Loucy (cell line): ENCODE measurements at regions not wholly inside any gene's neighbourhood (a gene's known extent, or its start where the extent isn't known, plus 50 kb on each side); places are given as distances from the start of the nearest gene placed in this dataset.
"Not testable (repeated sequence)": the region's sequence is repeated elsewhere in the genome, so short reads cannot be mapped to it uniquely, and the experiment has no call there.

Source experiments
- H2AFZ ChIP-seq: fragments of 200-600 bp; sonication (generic); 2 replicates; pipeline ENCODE4 v1.6.0; 2016; ENCODE audit warnings: antibody characterized with exemption, mild to moderate bottlenecking, low read length, moderate library complexity
- H3F3A ChIP-seq: fragments of 200-600 bp; 2 replicates; pipeline ENCODE4 v1.6.0; 2016; ENCODE audit warnings: antibody characterized with exemption, low read depth, mild to moderate bottlenecking
- H3K27me3 ChIP-seq: fragments of 200-600 bp; sonication (generic); 2 replicates; pipeline ENCODE4 v1.6.1; 2014; ENCODE audit warnings: low read length, mild to moderate bottlenecking; ENCODE audit not compliant: insufficient read depth, poor library complexity, severe bottlenecking
- H3K36me3 ChIP-seq: fragments of 200-600 bp; sonication (generic); 2 replicates; pipeline ENCODE4 v1.6.1; 2016; ENCODE audit warnings: low read length; ENCODE audit not compliant: insufficient read depth
- H3K4me1 ChIP-seq: fragments of 200-600 bp; sonication (generic); 2 replicates; pipeline ENCODE4 v1.5.1; 2014; ENCODE audit warnings: low read length, mild to moderate bottlenecking; ENCODE audit not compliant: insufficient read depth, poor library complexity, severe bottlenecking
- H3K4me2 ChIP-seq: fragments of 200-600 bp; sonication (generic); 2 replicates; pipeline ENCODE4 v1.6.0; 2014; ENCODE audit warnings: antibody characterized with exemption, low read length, low read depth, mild to moderate bottlenecking; ENCODE audit not compliant: poor library complexity, severe bottlenecking
- H3K4me3 ChIP-seq: fragments of 200-600 bp; sonication (generic); 2 replicates; pipeline ENCODE4 v1.5.1; 2014; ENCODE audit warnings: low read length, mild to moderate bottlenecking, mixed read lengths; ENCODE audit not compliant: poor library complexity, severe bottlenecking
- H3K79me2 ChIP-seq: fragments of 200-600 bp; sonication (generic); 2 replicates; pipeline ENCODE4 v1.6.1; 2014; ENCODE audit warnings: low read length; ENCODE audit not compliant: insufficient read depth
- H3K9ac ChIP-seq: fragments of 200-600 bp; sonication (generic); 2 replicates; pipeline ENCODE4 v1.6.0; 2014; ENCODE audit warnings: mild to moderate bottlenecking, low read depth, low read length, moderate library complexity; ENCODE audit not compliant: poor library complexity, severe bottlenecking
- H3K9me2 ChIP-seq: fragments of 200-600 bp; sonication (generic); replicated peaks from 2 replicates; pipeline ENCODE4 v1.6.1; 2016; ENCODE audit warnings: low read depth, low read length, mixed read lengths
- H3K9me3 ChIP-seq: fragments of 200-600 bp; sonication (generic); 2 replicates; pipeline ENCODE4 v1.6.1; 2014; ENCODE audit warnings: mild to moderate bottlenecking, antibody characterized with exemption, low read length, low read depth; ENCODE audit not compliant: insufficient read depth
- H4K20me1 ChIP-seq: fragments of 200-600 bp; sonication (generic); 2 replicates; pipeline ENCODE4 v1.6.0; 2014; ENCODE audit warnings: antibody characterized with exemption, low read length, mild to moderate bottlenecking; ENCODE audit not compliant: insufficient read depth, poor library complexity, severe bottlenecking
- EZH2phosphoT487 ChIP-seq: fragments of 200-600 bp; IDR thresholded peaks from 2 replicates; pipeline ENCODE4 v1.6.1; 2018; ENCODE audit warnings: antibody characterized with exemption, mild to moderate bottlenecking, moderate library complexity, borderline replicate concordance
- TF ChIP-seq, protein P1 (sequence below): fragments of 200-600 bp; sonication (generic); conservative IDR thresholded peaks from 2 replicates; pipeline ENCODE4 v1.5.1; 2014; ENCODE audit warnings: mild to moderate bottlenecking, antibody characterized with exemption, low read length

DNA sequence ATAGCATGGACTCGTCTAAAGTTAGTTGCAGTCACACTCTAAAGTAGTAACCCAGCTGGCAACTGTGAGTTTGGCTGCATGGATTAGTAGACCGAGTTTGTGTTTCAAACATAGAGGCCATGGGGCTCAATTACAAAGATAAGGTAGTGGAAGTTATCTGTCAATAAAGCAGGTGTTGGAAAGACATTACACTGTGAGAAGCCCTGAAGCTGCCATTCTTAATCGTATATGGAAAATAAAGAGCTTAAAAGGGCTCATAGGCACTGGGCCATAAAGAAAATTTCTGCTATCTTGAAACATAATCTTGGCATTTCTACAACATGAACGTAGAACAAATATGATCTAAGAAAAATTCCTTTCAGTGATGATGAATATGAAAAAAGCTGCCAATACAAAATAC, 837.7 kb downstream of the REEP3 start:
- no peaks in the 10 kb centered on the region for H3K9me2 ChIP-seq
- H3K4me2 ChIP-seq = no peak overlapping the region
- no peaks in the 10 kb centered on the region for H3K36me3 ChIP-seq
- H3F3A ChIP-seq = no peaks in the 10 kb centered on the region
- no peaks in the 10 kb centered on the region for H3K4me1 ChIP-seq
- H3K79me2 ChIP-seq = no peaks in the 10 kb centered on the region
- no peaks in the 10 kb centered on the region for H3K9me3 ChIP-seq
- no peaks in the 10 kb centered on the region for H4K20me1 ChIP-seq
- no peak overlapping the region for H3K4me3 ChIP-seq
- TF ChIP-seq, protein P1, sequence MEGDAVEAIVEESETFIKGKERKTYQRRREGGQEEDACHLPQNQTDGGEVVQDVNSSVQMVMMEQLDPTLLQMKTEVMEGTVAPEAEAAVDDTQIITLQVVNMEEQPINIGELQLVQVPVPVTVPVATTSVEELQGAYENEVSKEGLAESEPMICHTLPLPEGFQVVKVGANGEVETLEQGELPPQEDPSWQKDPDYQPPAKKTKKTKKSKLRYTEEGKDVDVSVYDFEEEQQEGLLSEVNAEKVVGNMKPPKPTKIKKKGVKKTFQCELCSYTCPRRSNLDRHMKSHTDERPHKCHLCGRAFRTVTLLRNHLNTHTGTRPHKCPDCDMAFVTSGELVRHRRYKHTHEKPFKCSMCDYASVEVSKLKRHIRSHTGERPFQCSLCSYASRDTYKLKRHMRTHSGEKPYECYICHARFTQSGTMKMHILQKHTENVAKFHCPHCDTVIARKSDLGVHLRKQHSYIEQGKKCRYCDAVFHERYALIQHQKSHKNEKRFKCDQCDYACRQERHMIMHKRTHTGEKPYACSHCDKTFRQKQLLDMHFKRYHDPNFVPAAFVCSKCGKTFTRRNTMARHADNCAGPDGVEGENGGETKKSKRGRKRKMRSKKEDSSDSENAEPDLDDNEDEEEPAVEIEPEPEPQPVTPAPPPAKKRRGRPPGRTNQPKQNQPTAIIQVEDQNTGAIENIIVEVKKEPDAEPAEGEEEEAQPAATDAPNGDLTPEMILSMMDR = no peak
- TF ChIP-seq EZH2phosphoT487 = no peak
- no peak overlapping the region for H2AFZ ChIP-seq
- H3K27me3 ChIP-seq = no peaks in the 10 kb centered on the region
- H3K9ac ChIP-seq = no peak overlapping the region

DNA sequence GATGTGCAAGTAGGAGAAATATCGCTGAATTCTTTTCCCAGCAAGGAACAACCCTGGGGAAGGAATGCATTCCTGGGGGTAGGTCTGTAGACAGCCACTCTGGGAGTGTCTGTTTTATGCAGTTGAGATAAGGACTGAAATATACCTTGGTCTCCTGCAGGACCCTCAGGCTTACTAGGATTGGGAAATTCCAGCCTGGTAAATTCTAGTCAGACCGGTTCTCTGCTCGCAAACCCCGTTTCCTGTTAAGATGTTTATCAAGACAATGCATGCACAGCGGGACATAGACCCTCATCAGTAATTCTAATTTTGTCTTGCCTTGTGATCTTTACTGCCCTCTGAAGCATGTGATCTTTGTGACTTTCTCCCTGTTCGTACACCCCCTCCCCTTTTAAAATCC, 839.0 kb downstream of the REEP3 start:
- H3F3A ChIP-seq, H2AFZ ChIP-seq, H3K9me2 ChIP-seq, H3K79me2 ChIP-seq, H3K4me2 ChIP-seq, H3K4me1 ChIP-seq, H4K20me1 ChIP-seq, H3K9ac ChIP-seq, H3K36me3 ChIP-seq, H3K27me3 ChIP-seq, H3K4me3 ChIP-seq, H3K9me3 ChIP-seq: not testable (repeated sequence)

DNA sequence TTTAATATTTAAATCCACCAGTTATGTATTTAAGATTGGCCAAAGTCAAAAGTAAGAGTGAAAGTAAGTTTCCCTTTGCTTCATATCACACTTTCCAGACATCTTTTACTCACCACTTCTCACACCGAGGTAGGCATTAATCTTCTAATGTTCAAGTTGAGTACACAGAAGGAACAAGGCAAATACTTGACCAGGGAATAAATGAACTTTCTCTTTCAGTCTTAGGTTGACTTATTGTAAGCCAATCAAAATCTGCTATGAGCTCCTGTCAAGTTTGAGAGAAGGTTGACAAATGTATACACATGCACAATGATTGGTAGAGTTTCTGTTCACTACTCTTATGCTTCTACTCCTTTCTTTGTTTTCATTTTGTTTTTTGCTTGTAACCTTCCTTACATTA, 842.5 kb downstream of the REEP3 start:
- Histone ChIP-seq H3K9me3 (no peaks in the 10 kb centered on the region), H4K20me1 (no peaks in the 10 kb centered on the region), H3K4me2 (no peak overlapping the region), H3K79me2 (no peaks in the 10 kb centered on the region), H3K36me3 (no peaks in the 10 kb centered on the region), H3K27me3 (no peaks in the 10 kb centered on the region), H3K4me3 (no peak overlapping the region), H3F3A (no peaks in the 10 kb centered on the region), H3K4me1 (no peaks in the 10 kb centered on the region), H2AFZ (no peak overlapping the region), H3K9me2 (no peaks in the 10 kb centered on the region), H3K9ac (no peak overlapping the region)
- TF ChIP-seq, protein P1 = no peak
- TF ChIP-seq EZH2phosphoT487 = no peak

DNA sequence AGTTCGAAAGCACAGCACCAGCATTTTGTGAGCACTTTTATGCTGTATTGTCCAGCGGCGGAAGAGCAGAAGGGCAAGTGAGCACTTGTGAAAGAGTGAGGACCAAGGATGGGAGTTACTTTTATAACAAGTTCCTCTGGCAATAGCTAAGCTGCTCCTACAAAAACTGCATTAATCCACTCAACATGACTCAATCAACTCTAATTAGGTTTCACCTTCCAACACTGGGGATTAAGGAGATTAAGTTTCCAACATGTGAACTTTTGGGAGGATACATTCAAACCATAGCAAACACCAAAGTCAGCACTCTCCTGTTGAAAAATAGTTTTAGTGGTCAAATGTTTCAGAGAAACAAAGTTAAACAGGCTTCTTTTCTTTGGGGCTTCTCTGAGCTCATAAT, 844.5 kb downstream of the REEP3 start:
- Histone ChIP-seq H3K36me3 (no peaks in the 10 kb centered on the region), H3K4me1 (no peaks in the 10 kb centered on the region), H3K9ac (no peak overlapping the region), H3F3A (no peaks in the 10 kb centered on the region), H3K9me3 (no peaks in the 10 kb centered on the region), H2AFZ (no peak overlapping the region), H3K27me3 (no peaks in the 10 kb centered on the region), H3K4me3 (no peak overlapping the region), H4K20me1 (no peaks in the 10 kb centered on the region), H3K9me2 (no peaks in the 10 kb centered on the region), H3K79me2 (no peaks in the 10 kb centered on the region), H3K4me2 (no peak overlapping the region)
- no peak for TF ChIP-seq EZH2phosphoT487
- TF ChIP-seq, protein P1 = no peak
